Activated CD4-positive, alpha-beta T cell treated with anti-CD3 and anti-CD28 coated beads for 48 hours (primary cell): ENCODE measurements at regions not wholly inside any gene's neighbourhood (a gene's known extent, or its start where the extent isn't known, plus 50 kb on each side); places are given as distances from the start of the nearest gene placed in this dataset.
"Not testable (repeated sequence)": the region's sequence is repeated elsewhere in the genome, so short reads cannot be mapped to it uniquely, and the experiment has no call there.

Experiments
- DNase-seq: peaks from one replicate; pipeline ENCODE4 v3.0.0-alpha.2; 2020

DNA sequence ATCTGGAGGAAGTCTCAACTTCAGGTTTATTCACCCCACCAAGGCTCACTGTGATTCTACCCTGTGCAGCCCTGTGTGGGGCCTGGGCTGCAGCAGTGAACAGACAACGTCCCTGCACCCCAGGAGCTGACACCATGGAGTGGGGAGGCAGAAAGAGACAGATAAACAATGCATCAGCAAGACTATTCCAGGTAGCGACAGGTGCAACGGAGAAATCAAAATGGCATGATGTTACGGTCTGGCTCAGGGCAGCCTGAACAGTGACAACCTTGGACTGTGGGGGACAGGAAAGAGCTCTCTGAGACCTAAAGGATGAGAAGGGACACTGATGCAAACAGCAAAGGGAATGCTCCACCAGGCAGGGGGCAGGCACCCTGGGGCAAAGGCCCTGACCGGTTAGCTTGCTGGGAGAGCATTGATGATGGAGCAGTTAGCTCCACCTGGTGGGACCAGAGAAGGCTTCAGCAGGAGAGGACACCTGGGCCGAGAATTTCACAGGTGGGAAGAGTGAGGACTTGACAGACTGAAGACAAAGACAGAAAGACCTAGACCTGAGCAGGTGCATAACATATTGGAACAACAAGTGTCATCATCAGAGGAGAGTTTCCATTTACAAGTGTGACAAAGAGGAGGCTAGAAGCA, 589.9 kb downstream of the MATN1 start:
- no peak for DNase-seq

DNA sequence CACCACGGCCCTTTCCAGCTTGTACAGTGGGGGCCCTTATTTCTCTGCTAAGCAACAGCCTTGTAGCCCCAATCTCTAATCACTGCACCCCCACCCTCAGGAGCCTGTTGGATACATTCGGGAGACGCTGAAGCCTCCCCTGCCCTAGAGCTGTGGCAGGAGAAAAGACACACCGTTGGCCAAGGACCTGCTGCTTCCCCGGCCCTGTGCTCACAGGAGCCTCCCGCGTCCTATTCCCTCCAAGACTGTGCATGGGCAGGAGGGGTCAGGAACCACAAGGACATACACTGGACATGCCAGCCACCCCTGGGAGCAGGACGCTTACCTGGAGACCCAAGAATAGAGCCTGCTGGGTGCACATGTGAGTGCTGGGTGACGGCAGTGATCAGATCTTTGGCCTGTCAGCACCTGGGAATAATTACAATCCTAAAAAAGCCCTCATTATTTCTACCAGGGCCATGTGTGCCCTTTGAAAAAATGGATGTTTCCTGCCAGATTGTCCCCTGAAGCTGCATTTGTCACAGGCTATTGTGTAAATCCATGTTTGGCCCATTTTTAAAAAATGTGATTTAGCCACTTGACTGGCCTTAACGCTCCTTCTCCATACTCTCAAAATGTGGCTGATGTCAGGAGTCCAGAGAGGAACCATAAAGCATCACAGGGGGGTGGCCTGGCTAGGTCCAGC, 590.6 kb downstream of the MATN1 start:
- no peak for DNase-seq

DNA sequence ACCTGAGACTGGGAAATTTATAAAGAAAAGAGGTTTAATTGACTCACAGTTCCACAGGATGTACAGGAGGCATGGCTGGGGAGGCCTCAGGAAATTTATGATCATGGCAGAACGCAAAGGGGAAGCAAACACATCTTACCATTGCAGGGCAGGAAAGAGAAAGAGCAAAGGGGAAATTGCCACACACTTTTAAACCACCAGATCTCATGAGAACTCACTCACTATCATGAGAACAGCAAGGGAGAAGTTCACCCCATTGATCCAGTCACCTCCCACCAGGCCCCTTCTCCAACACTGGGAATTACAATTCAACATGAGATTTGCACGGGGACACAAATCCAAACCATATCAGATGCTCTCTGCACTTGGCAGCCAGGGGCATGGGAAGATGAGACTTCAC, 592.8 kb downstream of the MATN1 start:
- DNase-seq: not testable (repeated sequence)

DNA sequence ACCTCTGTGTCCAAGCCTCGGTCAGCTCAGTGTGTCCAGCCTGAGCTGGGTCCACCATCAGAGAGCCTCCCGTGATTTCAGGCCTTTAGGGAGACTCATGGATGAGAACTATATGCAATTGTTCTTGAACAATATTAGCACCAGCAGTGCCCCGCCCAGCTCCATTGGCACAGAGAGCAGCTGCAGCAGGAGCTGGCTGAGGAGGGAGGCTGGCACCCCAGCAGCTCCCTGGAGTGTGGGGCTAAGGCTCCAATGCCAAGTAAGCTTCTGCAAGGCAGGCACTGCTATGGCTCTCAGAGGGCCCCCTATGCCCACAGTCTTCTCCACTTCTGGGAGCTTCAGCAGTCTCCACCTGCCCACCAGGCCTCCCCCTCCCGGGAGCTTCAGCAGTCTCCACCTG, 593.3 kb downstream of the MATN1 start:
- no peak for DNase-seq

DNA sequence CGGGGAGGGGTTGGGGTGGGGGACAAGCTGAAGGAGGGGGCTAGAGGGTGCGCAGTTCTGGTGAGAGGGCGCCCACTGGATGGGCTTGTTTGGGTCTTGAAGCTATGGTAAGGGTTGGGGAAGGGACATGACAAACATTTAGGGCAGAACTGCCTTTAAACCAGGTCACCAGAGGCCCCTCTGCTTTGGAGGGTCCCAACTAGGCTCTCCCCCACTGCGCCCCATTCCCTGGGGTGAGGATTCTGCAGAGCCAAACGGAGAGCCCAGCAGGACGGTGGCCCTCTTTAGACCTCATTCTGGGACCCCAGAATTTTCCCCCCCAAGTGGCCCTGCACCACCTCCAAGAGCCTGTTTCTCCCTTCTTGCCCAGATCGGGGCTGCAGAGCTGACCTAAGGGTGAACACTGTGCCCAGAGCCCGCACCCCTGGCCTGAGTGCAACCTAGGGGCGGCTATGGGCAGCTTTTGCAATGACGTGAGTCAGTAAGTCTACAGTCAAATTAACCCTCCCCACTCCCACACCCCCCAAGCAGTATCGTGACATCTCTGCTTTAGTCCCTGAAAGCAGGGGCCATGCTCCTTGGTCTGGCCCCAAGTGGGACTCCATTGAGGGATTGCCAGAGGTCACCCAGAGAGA, 593.8 kb downstream of the MATN1 start:
- no peak for DNase-seq

DNA sequence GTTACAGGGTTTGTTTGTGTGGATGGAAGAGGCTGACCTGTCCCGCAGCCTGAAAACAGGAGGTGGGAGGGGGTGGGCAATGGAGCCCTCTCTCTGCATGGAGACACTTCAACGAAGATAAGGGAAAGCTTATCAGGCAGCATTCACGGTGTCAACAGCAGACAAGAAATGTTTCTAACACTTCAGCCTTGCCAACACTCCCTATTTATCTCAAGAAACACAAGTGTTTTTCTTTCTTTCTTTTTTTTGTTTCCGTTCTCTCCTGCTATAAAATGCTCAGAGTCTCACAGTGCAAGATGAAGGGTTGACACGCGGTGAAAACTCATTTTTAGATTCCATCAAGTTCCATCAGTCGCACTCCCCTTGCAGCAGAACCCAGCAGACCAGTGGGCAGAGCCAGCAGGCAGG, 594.4 kb downstream of the MATN1 start:
- no peak for DNase-seq

DNA sequence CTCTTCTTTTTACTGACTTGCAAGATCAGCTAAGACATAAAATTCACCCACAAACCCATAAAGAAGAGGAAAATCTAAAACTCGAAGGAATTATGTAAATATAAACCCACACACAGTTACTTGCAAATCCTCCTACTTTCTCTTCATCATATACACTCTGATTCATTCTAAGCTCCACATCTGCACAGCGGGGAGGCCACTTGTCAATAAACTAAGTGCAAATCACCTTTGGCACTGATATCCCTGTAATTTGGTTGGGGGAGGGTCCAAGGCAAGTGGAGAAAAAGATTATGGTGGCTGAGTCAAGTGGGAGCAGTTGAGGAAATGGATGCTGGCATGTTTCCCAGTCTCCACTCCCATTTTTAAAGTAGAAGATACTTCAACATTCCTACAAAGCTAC, 596.5 kb downstream of the MATN1 start:
- no peak for DNase-seq

DNA sequence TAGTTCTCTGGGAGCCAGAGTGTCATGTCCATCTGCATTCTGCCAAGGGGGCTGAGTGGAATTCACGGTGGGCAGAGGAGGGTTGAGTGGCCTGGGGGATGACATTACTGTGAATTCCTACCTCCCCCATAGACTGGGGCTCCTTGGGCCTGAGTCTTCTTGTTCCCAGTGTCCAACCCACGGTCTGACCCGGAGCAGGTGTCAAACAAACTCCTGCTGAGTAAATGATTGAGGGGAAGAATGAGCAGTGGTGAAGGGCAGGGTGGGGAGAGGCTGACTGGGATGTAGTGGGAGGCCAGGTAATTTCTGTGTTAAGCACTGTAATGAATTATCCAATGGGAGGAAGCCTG, 597.6 kb downstream of the MATN1 start:
- DNase-seq: no peak

DNA sequence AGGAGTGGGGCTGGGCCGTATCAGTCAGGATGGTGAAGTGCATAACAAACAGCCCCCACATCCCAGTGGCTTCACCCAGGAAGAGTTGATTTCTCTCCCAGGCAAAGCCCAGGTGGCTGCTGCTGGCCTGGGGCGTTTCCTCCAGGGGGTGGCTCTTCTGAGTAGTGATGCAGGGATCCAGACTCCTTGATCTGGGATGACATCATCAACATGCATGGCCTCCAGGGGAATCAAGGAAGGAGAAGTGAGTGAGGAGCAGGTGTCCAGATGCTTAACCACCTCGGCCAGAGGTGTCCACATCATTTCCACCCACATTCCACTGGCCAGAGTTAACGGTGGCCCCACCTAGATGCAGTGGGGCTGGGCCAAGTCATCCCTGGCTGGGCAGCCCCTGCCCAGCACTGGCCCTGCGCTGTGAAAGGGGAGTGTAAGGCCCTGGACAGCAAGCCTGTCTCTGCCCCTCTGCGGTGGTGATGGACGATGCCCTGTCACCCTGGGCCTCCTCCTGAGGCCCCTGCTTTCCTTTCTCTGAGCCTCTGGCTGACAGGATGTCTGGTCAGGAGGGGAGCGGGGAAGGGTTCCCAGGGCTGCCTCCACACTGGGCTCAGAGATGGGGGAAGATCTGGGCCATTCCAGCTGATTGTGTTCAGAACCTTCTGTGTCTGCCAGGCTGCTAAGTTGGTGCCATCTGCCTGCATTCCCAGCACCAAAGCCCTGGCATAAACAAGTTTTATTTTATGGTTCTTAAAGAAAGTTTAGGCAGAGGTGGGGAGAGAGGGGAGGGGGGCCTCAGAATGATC, 598.2 kb downstream of the MATN1 start:
- no peak for DNase-seq

DNA sequence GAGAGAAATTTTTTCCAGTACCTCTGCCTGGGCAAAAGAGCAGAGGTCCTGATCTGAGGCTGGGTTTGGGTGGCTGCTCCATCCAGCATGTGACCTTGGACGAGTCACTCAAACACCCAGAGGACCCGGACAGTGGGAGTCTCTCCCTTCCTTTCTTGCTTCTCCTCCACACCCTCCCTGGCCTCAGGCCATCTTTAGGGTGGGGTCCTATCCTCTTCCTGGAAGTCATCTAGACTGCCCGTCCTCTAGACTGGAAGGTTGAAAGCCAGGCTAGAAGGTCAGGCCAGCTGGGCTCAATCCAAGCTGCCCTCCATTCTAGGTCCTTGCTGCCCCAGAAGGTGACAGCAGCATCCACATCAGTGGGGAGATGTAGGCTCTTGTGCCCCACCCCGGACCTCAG, 599.5 kb downstream of the MATN1 start:
- DNase-seq: no peak

DNA sequence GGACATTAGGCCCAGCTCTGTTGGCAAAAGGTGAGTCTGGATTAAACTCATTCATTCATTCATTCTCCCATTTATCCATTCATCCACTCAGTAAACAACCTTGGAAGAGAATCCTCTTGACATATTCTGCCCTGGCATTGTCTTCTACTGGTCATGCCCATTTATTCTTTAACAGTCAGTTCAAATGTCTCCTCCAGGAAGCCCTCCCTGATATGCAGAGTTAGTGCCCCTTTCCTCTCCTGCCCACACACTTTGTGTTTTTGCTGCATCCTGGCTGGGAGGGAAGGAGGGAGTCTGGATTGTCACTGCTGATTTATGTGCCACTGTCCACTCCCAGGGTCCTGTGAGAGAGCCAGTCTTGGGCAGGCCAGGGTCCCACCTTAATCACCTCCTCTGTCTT, 600.3 kb downstream of the MATN1 start:
- DNase-seq: no peak

DNA sequence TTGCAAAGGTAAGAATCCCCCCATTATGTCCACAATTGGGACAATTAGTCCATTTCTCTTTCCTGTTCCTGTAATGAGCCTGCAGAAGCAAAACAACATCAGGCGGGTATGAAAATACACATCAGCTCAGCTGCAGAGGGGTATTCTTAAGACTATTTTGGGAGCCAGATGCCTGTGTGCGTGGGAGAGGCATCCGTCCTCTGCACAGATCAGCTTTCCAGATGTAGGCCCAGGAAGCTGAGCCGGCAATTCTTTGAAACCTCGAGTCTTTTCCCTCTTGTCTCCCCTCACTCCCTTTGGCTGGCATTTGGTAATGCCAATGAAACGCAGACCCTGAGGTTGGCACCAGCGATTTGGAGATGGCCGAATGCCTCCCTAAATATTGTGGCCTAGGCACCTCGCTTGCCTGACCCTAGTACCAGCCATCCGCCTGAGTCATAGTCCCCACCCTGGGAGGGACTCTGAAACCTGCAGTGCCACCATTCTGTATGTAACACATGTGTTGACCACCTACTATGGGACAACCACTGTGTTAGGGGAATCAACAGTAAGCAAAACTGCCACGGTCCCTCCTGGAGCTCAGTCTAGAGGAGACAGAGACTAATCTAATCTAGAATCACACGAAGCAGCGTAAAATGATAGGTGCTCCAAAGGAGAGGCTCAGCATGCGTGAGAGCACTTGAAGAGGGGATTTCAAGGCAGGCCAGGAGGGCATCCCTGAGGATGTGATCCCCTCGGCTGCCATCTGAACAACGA, 603.0 kb downstream of the MATN1 start:
- DNase-seq: no peak

DNA sequence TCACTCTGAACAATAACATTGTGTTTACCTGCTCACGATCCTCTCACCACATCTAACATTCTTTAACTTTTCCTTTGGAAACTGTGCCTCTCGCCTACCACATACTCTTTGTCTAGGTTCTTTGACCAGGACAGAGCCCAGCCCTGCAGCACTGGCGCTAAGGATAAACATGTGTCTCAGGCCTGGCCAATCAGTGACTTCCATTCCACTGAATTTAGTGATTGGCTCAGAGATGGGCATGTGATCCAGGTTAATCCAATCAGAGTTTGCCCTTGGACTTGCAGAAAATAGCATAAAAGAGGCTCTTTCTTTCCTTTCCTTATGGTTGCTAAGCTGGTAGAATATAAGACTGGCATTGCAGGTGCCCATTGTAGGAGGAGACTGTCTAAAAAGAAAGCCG, 605.7 kb downstream of the MATN1 start:
- DNase-seq: no peak

DNA sequence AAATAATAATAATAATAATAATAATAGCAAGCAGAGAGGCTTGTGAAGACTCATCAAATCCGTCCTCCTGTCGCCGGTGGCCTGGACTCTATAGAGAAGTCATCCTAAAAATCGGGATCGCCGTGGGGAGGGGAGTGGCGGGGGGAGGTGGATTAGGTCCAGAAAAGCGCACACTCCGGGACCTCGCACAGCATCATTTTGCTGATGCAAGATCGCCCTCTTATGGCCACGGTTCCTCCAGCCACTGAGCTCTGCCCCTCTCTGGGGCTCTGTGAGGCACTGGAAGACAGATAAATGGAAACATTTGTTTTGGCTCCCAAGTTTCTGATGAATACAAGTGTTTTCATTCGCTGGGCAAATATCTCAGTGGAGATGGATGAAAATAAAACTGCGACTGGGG, 612.0 kb downstream of the MATN1 start:
- peak; percentile 44 for DNase-seq

DNA sequence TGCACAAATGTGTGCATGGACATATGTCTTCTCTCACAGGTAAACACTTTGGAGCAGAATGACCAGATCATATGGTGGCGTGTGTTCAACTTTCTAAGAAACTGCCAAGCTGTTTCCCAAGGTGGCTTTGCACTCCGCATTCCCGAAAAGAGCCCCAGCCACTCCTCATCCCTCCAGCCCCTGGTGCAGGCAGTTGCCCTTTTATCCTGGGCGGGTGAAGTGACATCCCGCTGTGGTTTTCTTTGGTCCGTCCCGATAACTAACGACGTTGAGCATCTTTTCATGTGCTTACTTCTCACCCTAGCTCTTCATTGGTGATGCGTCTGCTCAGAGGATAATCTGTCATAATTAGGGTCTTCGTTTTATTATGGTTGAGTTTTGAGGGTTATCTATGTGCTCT, 612.5 kb downstream of the MATN1 start:
- no peak for DNase-seq

DNA sequence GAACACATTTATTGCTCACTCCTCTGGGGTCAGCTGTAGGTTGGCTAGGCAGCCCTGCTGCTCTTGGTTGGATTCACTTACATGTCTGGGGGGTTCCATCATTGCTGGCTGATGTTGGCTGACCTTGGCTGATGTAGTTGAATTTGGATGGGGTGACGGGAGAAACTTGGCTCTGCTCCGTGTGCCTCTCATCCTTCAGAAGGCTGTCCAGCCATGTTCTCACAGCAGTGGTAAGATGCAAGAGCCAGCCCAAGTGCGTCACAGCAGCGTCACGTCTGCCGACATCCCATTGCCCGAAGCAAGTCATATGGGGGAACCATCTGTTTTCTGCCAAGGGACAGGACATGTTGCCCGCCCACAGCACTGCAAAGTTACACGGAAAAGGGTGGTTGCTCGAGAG, 613.5 kb downstream of the MATN1 start:
- DNase-seq: no peak

DNA sequence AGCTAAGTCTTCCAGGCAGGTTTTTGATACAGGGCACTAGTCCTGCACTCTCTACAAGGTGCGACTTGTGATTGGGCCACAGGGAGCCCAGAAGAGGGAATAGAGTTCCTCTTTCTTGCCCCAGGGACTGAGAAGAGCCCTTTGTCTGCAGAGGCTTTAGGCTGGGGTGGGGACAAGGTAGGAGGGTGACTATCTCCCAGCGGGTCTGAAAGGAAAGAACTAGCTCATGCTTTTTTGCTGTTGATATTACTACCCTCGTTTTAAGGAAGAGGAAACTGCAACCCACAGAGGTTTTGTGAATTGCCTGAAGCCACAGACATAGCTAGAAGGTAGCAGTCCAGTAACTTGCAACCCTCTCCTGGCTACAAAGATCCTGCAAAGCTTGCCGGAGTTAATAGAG, 615.2 kb downstream of the MATN1 start:
- DNase-seq: no peak

DNA sequence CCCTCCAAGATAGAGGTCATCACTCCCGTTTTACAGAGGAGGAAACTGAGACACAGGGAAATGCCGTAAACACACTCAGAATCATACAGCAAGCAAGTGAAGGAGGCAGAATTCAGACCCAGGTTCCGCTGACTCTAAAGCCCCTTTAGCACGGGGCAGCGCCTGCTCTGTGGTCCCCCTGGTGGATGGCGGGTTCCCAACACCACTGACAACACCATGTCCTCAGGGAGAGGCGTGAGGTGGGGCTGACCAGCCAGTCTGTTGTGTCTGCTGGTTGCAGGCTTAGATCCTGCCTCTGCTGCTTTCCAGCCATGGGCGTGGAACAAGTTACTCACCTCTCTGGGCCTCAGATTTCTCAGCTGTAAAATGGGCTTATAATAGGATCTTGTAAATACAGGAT, 617.3 kb downstream of the MATN1 start:
- DNase-seq: peak; percentile 20

DNA sequence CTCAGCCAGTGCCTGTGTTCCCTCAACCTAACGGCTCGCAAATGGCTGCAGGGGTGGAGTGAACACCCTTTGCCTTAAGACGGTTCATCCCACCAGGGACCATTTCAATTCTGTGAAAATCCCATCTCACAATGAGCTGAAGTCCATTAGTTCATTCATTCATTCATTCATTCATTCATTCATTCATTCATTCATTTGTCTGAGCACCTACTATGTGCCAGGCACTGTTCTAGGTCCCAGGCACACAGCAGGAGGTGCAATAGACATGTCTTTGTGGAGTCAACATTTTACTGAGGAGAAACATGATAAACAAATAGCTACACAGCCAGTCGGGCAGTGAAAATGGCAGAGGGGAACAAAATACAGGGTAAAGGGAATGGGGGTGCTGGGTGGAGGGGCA, 618.8 kb downstream of the MATN1 start:
- DNase-seq: no peak

DNA sequence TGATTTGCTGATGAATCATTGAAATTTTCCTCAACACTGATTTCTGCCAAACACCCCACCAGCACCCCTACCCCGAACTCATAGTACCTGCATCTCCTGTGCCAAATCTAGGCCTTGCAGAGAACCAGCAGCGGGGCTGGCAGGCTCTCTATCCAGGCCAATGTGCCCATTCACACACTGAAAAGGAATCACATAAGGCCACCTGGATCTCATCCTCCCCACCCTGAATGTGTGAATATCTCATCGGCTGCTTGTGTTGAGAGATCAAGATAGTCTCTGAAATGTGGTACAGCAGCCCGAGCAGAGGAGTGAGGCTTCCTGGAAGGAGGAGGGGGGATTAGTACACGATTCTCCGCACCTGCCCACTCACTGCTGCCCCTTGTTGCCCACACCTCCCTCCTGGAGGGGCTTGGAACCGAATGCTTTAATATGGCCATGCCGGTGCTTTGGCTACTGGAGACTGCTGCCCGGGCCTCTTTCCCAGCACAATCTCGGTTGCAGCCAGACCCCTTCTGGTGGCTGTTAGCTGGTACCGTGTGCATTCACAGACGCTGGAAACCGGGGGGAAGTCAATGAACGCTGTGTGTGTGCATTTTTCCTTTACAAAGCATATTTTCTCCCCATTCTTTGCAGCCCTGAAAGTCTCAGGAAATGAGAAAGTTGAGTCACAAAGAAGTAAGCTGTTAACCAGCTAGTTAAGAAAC, 619.5 kb downstream of the MATN1 start:
- DNase-seq: no peak

DNA sequence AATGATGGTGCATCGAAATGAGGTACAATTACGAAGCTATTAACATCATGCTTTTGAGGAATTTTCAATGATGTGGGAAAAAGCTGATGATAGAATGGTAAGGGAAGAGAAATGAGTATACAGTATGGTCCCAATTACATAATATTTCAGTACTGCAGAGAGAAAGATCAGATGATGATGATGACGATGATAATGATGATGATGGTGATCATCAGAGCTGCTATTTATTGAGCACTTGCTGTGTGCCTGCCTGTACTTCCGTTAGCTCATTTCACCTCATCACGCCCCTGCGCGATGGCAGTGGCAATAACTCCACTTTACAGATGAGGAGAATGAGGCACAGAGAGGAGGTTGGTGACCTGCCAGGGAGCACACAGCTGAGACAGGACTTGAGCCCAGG, 620.8 kb downstream of the MATN1 start:
- no peak for DNase-seq

DNA sequence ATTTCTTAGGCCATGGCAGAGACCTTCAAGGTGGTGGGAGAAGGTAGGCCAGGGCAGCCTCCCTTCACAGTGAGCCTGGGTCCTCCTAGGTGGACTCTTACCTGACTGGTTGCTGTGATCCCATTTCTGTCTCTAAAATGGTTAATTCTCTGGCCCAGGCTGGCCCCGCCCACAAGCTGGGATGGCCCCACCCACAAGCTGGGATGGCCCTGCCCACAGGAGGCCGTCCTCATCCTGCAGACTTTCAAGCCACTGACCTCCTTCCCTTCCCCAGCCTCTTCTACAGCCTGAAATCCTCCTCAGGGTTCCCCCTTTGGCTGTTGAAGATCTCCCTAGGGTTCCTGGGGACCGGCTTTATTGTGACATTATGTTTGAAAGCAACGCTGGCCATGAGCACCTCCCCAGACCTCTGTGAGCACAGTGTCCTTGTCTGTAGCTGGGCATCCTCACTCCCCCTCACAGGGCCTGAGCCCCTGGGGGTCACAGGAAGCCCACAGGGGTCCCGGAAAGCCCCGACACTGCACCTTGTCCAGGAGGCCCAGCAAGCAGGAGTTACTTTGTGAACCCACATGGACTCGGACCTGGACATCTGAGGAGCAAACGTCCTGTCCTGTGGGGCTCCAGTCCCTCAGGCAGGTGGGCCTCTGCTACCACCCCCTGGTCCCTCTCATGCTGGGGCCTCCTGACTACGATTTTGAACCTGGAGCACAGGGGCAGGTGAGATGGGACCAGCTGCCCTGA, 621.7 kb downstream of the MATN1 start:
- DNase-seq: no peak
